HFFc6 (cell line): ENCODE measurements at regions not wholly inside any gene's neighbourhood (a gene's known extent, or its start where the extent isn't known, plus 50 kb on each side); places are given as distances from the start of the nearest gene placed in this dataset.

Source experiments
- DNase-seq: peaks from one replicate; pipeline ENCODE4 v3.0.0-alpha.2; 2018
- H3K27ac Mint-ChIP-seq: 2 replicates; pipeline ENCODE4 v1.8.0; 2020; ENCODE audit warnings: mild to moderate bottlenecking, mixed read lengths
- H3K27me3 Mint-ChIP-seq: 2 replicates; pipeline ENCODE4 v1.8.0; 2021; ENCODE audit warnings: mild to moderate bottlenecking, moderate library complexity, mixed read lengths; ENCODE audit not compliant: insufficient read depth
- H3K36me3 Mint-ChIP-seq: 2 replicates; pipeline ENCODE4 v1.8.0; 2021; ENCODE audit warnings: low read depth, mixed read lengths
- H3K4me1 Mint-ChIP-seq: 2 replicates; pipeline ENCODE4 v1.8.0; 2020; ENCODE audit warnings: low read depth, mixed read lengths
- H3K4me3 Mint-ChIP-seq: 2 replicates; pipeline ENCODE4 v1.8.0; 2020; ENCODE audit warnings: mild to moderate bottlenecking, moderate library complexity, mixed read lengths
- H3K9me3 Mint-ChIP-seq: 2 replicates; pipeline ENCODE4 v1.8.0; 2020; ENCODE audit warnings: mild to moderate bottlenecking, mixed read lengths
- TF ChIP-seq, protein P1 (sequence below): fragments of 200-600 bp; sonication (generic); IDR thresholded peaks from 2 replicates; pipeline ENCODE4 v1.5.0; 2021; ENCODE audit warnings: antibody characterized with exemption, mild to moderate bottlenecking

- no peaks in the 10 kb centered on the region for H3K36me3 Mint-ChIP-seq
- H3K27me3 Mint-ChIP-seq, result no peaks in the 10 kb centered on the region; the same call in 1 of the 2 replicates
- H3K4me3 Mint-ChIP-seq, result no peak overlapping the region
- TF ChIP-seq, protein P1, sequence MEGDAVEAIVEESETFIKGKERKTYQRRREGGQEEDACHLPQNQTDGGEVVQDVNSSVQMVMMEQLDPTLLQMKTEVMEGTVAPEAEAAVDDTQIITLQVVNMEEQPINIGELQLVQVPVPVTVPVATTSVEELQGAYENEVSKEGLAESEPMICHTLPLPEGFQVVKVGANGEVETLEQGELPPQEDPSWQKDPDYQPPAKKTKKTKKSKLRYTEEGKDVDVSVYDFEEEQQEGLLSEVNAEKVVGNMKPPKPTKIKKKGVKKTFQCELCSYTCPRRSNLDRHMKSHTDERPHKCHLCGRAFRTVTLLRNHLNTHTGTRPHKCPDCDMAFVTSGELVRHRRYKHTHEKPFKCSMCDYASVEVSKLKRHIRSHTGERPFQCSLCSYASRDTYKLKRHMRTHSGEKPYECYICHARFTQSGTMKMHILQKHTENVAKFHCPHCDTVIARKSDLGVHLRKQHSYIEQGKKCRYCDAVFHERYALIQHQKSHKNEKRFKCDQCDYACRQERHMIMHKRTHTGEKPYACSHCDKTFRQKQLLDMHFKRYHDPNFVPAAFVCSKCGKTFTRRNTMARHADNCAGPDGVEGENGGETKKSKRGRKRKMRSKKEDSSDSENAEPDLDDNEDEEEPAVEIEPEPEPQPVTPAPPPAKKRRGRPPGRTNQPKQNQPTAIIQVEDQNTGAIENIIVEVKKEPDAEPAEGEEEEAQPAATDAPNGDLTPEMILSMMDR, result no peak
- no peak for DNase-seq
- no peaks in the 10 kb centered on the region for H3K4me1 Mint-ChIP-seq
- no peak overlapping the region for H3K27ac Mint-ChIP-seq
- H3K9me3 Mint-ChIP-seq, result peaks cover 26% of the 10 kb centered on the region
Observed at GRCh38 chr7:123343611-123344010, 143.8 kb upstream of the SLC13A1 start.

DNA sequence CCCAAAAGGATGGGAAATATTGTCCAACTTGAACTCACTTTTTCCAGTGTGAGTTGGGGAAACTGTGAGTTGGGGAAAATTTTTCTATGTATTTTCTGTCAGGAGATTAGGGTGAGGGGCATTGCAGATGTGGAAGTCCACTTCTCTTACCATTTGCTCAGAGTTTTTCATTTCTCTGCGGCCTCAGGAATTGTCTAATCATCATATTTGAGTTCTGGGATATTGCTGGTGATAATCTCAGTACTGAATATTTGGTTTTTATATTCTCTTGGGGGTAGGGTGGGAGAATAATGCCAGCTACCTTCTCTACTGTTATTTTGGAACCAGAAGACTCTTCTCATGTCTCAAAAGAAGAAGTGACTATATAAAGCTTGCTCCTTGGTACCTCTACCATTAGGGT is 141.3 kb upstream of the SLC13A1 start:
- no peaks in the 10 kb centered on the region for H3K4me1 Mint-ChIP-seq
- no peak overlapping the region for H3K27ac Mint-ChIP-seq
- no peak overlapping the region for H3K4me3 Mint-ChIP-seq
- DNase-seq, result no peak
- H3K27me3 Mint-ChIP-seq, result no peaks in the 10 kb centered on the region; the same call in 1 of the 2 replicates
- H3K9me3 Mint-ChIP-seq, result peaks cover 26% of the 10 kb centered on the region
- no peaks in the 10 kb centered on the region for H3K36me3 Mint-ChIP-seq
- TF ChIP-seq, protein P1, result no peak

GRCh38 chr7:123338688-123339087 is 138.9 kb upstream of the SLC13A1 start:
- Mint-ChIP-seq H3K4me1 (no peaks in the 10 kb centered on the region), H3K9me3 (peaks cover 29% of the 10 kb centered on the region), H3K36me3 (no peaks in the 10 kb centered on the region), H3K4me3 (no peak overlapping the region), H3K27me3 (no peaks in the 10 kb centered on the region; the same call in 1 of the 2 replicates), H3K27ac (no peak overlapping the region)
- TF ChIP-seq, protein P1, result no peak
- DNase-seq, result no peak

- H3K27me3 Mint-ChIP-seq, result no peaks in the 10 kb centered on the region
- H3K27ac Mint-ChIP-seq, result no peak overlapping the region
- TF ChIP-seq, protein P1, result no peak
- H3K4me1 Mint-ChIP-seq, result no peaks in the 10 kb centered on the region
- H3K4me3 Mint-ChIP-seq, result no peak overlapping the region
- H3K36me3 Mint-ChIP-seq, result 0 out of 2 replicates have a peak, but pooled peaks cover 5% of the 10 kb centered on the region
- no peak for DNase-seq
- peaks cover 61% of the 10 kb centered on the region for H3K9me3 Mint-ChIP-seq
Observed at GRCh38 chr7:123329988-123330643, 130.3 kb upstream of the SLC13A1 start.

- peaks cover 57% of the 10 kb centered on the region for H3K9me3 Mint-ChIP-seq
- H3K4me3 Mint-ChIP-seq, result no peak overlapping the region
- TF ChIP-seq, protein P1, result no peak
- DNase-seq, result no peak
- H3K27ac Mint-ChIP-seq, result no peak overlapping the region
- no peaks in the 10 kb centered on the region for H3K27me3 Mint-ChIP-seq
- no peaks in the 10 kb centered on the region for H3K4me1 Mint-ChIP-seq
- H3K36me3 Mint-ChIP-seq, result 0 out of 2 replicates have a peak, but pooled peaks cover 5% of the 10 kb centered on the region
Observed at GRCh38 chr7:123327661-123328060, 127.9 kb upstream of the SLC13A1 start.
